IMR-90 (cell line): ENCODE measurements at regions not wholly inside any gene's neighbourhood (a gene's known extent, or its start where the extent isn't known, plus 50 kb on each side); places are given as distances from the start of the nearest gene placed in this dataset.
"Not testable (repeated sequence)": the region's sequence is repeated elsewhere in the genome, so short reads cannot be mapped to it uniquely, and the experiment has no call there.

Experiments used
- ATAC-seq: fragments of 200-7000 bp; cut with Tn5 transposase; 2 replicates; pipeline ENCODE4 v1.9.1; 2020; ENCODE audit warnings: low read depth, mild to moderate bottlenecking, moderate library complexity
- BruUV-seq: library from RNA; stranded (reverse); fragments of 400-500 nt; replicated peaks from 2 replicates; lab custom pipeline; 2021; lab: Mats Ljungman, UMichigan
- CTCF ChIA-PET: fragments of 300-600 bp; formaldehyde crosslinking; extraction: SDS; loops from one replicate; lab custom pipeline; 2021; ENCODE audit warnings: antibody characterized with exemption; lab: Yijun Ruan, JAX
- POLR2A ChIA-PET: fragments of 300-600 bp; sonication (Branson Sonifier 250); formaldehyde crosslinking; loops from one replicate; lab custom pipeline; 2022; ENCODE audit warnings: antibody characterized with exemption; ENCODE audit not compliant: unreplicated experiment; lab: Charles Lee
- DNase-seq: peaks from one replicate; pipeline ENCODE4 v3.0.0; 2013
- H2AFZ ChIP-seq: replicated peaks from 2 replicates; pipeline ENCODE3; 2013; ENCODE audit warnings: low read length, mild to moderate bottlenecking; ENCODE audit not compliant: poor library complexity
- H2AK5ac ChIP-seq: 2 replicates; pipeline ENCODE4 v1.6.1; 2013; ENCODE audit warnings: low read depth, low read length, inconsistent platforms
- H2AK9ac ChIP-seq: replicated peaks from 2 replicates; pipeline ENCODE3; 2013; ENCODE audit warnings: mild to moderate bottlenecking, low read depth, low read length, moderate library complexity; ENCODE audit not compliant: poor library complexity
- H2BK120ac ChIP-seq: 2 replicates; pipeline ENCODE4 v1.6.1; 2013; ENCODE audit warnings: low read depth, low read length, inconsistent platforms
- H2BK15ac ChIP-seq: 3 replicates; pipeline ENCODE4 v1.6.1; 2013; ENCODE audit warnings: low read depth, low read length, inconsistent platforms
- H2BK20ac ChIP-seq: 2 replicates; pipeline ENCODE4 v1.6.1; 2013; ENCODE audit warnings: low read depth, mild to moderate bottlenecking, inconsistent platforms, low read length, moderate library complexity
- H2BK5ac ChIP-seq: 2 replicates; pipeline ENCODE4 v1.6.1; 2013; ENCODE audit warnings: mild to moderate bottlenecking, low read depth, low read length, inconsistent platforms; ENCODE audit not compliant: poor library complexity, severe bottlenecking
- H3K14ac ChIP-seq: replicated peaks from 2 replicates; pipeline ENCODE4 v1.6.1; 2013; ENCODE audit warnings: low read depth, low read length, inconsistent platforms
- H3K18ac ChIP-seq: 2 replicates; pipeline ENCODE4 v1.6.1; 2013; ENCODE audit warnings: low read depth, low read length, control low read depth
- H3K23ac ChIP-seq: 2 replicates; pipeline ENCODE4 v1.6.1; 2013; ENCODE audit warnings: low read depth, low read length, inconsistent platforms
- H3K27ac ChIP-seq: 2 replicates; pipeline ENCODE4 v1.5.1; 2013; ENCODE audit warnings: mild to moderate bottlenecking, control low read depth, low read length; ENCODE audit not compliant: insufficient read depth
- H3K27me3 ChIP-seq: 2 replicates; pipeline ENCODE4 v1.6.1; 2013; ENCODE audit warnings: low read length; ENCODE audit not compliant: control insufficient read depth, insufficient read depth
- H3K36me3 ChIP-seq: 2 replicates; pipeline ENCODE4 v1.6.1; 2013; ENCODE audit warnings: low read length, mixed read lengths; ENCODE audit not compliant: control insufficient read depth, insufficient read depth
- H3K4ac ChIP-seq: 2 replicates; pipeline ENCODE4 v1.6.1; 2013; ENCODE audit warnings: low read depth, low read length, inconsistent platforms
- H3K4me1 ChIP-seq: 2 replicates; pipeline ENCODE4 v1.6.1; 2013; ENCODE audit warnings: low read length, mixed read lengths; ENCODE audit not compliant: control insufficient read depth, insufficient read depth
- H3K4me2 ChIP-seq: 2 replicates; pipeline ENCODE4 v1.6.1; 2013; ENCODE audit warnings: low read depth, mild to moderate bottlenecking, control low read depth, low read length, moderate library complexity
- H3K4me3 ChIP-seq: 2 replicates; pipeline ENCODE4 v1.5.1; 2013; ENCODE audit warnings: low read depth, mild to moderate bottlenecking, control low read depth, low read length, moderate library complexity; ENCODE audit not compliant: insufficient read depth
- H3K56ac ChIP-seq: 2 replicates; pipeline ENCODE4 v1.6.1; 2013; ENCODE audit warnings: low read length, inconsistent platforms; ENCODE audit not compliant: insufficient read depth; ENCODE audit errors: extremely low read depth
- H3K79me1 ChIP-seq, 2 experiments: 2 replicates each; pipeline ENCODE4 v1.6.1; 2013; ENCODE audit warnings: low read length in 2 of 2, inconsistent platforms in 1 of 2, low read depth in 1 of 2
- H3K9ac ChIP-seq: 2 replicates; pipeline ENCODE4 v1.6.1; 2013; ENCODE audit warnings: low read depth, low read length, control low read depth
- H3K9me1 ChIP-seq: 2 replicates; pipeline ENCODE4 v1.6.1; 2013; ENCODE audit warnings: low read length, inconsistent platforms; ENCODE audit not compliant: insufficient read depth
- H3K9me3 ChIP-seq: 2 replicates; pipeline ENCODE4 v1.6.1; 2013; ENCODE audit warnings: low read length; ENCODE audit not compliant: control insufficient read depth, insufficient read depth
- H4K20me1 ChIP-seq: 2 replicates; pipeline ENCODE4 v1.6.1; 2013; ENCODE audit warnings: low read length, inconsistent platforms; ENCODE audit not compliant: insufficient read depth
- H4K5ac ChIP-seq: 2 replicates; pipeline ENCODE4 v1.6.1; 2013; ENCODE audit warnings: mild to moderate bottlenecking, low read depth, low read length, control low read depth
- H4K8ac ChIP-seq, 2 experiments: 2 replicates each; pipeline ENCODE4 v1.6.1; 2013; ENCODE audit warnings: low read depth in 2 of 2, low read length in 2 of 2, control low read depth in 1 of 2, inconsistent platforms in 1 of 2
- H4K91ac ChIP-seq: 2 replicates; pipeline ENCODE4 v1.6.1; 2013; ENCODE audit warnings: low read depth, low read length, inconsistent platforms; ENCODE audit not compliant: insufficient read depth
- WGBS, 2 experiments: methylation state at CpG; one replicate each; pipeline versions ENCODE4 v1.1.5 to v1.1.7; 2013; ENCODE audit warnings: missing lambda C conversion rate in 2 of 2; ENCODE audit not compliant: insufficient read length in 1 of 2; ENCODE audit errors: extremely low coverage in 2 of 2; 5-methylcytosine and 5-hydroxymethylcytosine counted together
- dilution Hi-C: fragments of 300-500 bp; cut with HindIII; formaldehyde crosslinking; loops from one replicate; pipeline ENCODE4 v1.14.3; 2018; ENCODE audit warnings: low sequenced_read_pairs; ENCODE audit not compliant: unreplicated experiment
- in situ Hi-C: fragments of 300-500 bp; cut with MboI; formaldehyde crosslinking; loops from 3 replicates; pipeline ENCODE4 v1.14.3; 2019; ENCODE audit warnings: low sequenced_read_pairs, inconsistent platforms, mixed read lengths
- intact Hi-C: fragments of 100-400 bp; cut with micrococcal nuclease; formaldehyde crosslinking; loops from 2 replicates; pipeline ENCODE4 v1.10.0; 2022

- in situ Hi-C loops, H4K5ac ChIP-seq, H3K14ac ChIP-seq, H3K18ac ChIP-seq, ATAC-seq, H3K4me3 ChIP-seq, H4K91ac ChIP-seq, H3K27me3 ChIP-seq, H2AK9ac ChIP-seq, H4K20me1 ChIP-seq, dilution Hi-C loops, DNase-seq, H3K4ac ChIP-seq, H3K56ac ChIP-seq, H3K79me1 ChIP-seq, H3K23ac ChIP-seq, intact Hi-C loops, H2BK20ac ChIP-seq, H3K27ac ChIP-seq, H2BK15ac ChIP-seq, H3K9ac ChIP-seq, H2AK5ac ChIP-seq, POLR2A ChIA-PET, H2BK120ac ChIP-seq, BruUV-seq, CTCF ChIA-PET, H2BK5ac ChIP-seq, H4K8ac ChIP-seq, H3K9me1 ChIP-seq, H3K36me3 ChIP-seq, H3K4me2 ChIP-seq, H2AFZ ChIP-seq, H3K4me1 ChIP-seq, H3K9me3 ChIP-seq: not testable (repeated sequence)
- no CpG with 5 or more reads among the region's 13 CpGs for WGBS, 2 experiments
Measured at GRCh38 chr5:50920160-50920559, 253.7 kb downstream of the PARP8 start.
